ENCODE measurements at regions not wholly inside any gene's neighbourhood (a gene's known extent, or its start where the extent isn't known, plus 50 kb on each side); places are given as distances from the start of the nearest gene placed in this dataset.

DNA sequence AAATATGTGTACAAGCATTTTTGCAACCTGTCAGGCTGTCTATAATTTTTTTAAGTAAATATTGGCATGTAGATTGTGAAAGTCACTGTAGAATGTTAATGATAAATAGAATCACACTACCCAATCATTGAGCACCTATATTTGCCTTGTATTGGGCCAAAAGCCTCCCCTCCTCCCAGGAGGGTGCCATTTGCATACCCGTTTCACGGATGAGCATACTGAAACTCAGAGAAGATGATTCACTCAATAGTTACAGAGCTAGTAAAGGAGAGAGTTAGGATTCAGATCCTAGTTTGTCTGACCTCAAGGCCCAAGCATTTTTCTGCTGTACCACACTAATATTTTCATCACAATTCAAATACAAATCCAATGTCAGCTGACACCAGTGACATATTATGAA, 299.7 kb upstream of the CDH11 start:
- no peaks in the 10 kb centered on the region for H3K36me3 Mint-ChIP-seq (ENCODE audit: low read depth)
- Histone ChIP-seq H3K36me3 (ENCODE audit: control insufficient read depth, insufficient read depth, low read length) (no peaks in the 10 kb centered on the region), H3K9me3 (ENCODE audit: control insufficient read depth, low read length) (no peaks in the 10 kb centered on the region), H3K27me3 (ENCODE audit: control insufficient read depth, insufficient read depth, low read length, poor library complexity, severe bottlenecking) (no peaks in the 10 kb centered on the region), H3K4me3 (ENCODE audit: low read length) (no peak overlapping the region), H3K27ac (ENCODE audit: low read depth, low read length) (no peak overlapping the region), H3K4me1 (ENCODE audit: control insufficient read depth, insufficient read depth, low read length) (no peaks in the 10 kb centered on the region), H3K9ac (ENCODE audit: extremely low read depth, low read length, poor library complexity, severe bottlenecking) (no peak overlapping the region)
- no peaks in the 10 kb centered on the region for H3K27me3 Mint-ChIP-seq (ENCODE audit: insufficient read depth)
- H3K4me3 Mint-ChIP-seq: no peak overlapping the region
- TF ChIP-seq CTCF (conservative IDR thresholded peaks at IDR 0.05): no peak
- WGBS, 2 experiments (ENCODE audit: insufficient coverage in 1 of 2, insufficient read length in 1 of 2): 90% methylated on average over 2 of the region's 2 CpGs; no CpG with 5 or more reads in 1 of the 2 experiments
- no peak for DNase-seq
- no peaks in the 10 kb centered on the region for H3K9me3 Mint-ChIP-seq
- no peaks in the 10 kb centered on the region for H3K4me1 Mint-ChIP-seq
- H3K27ac Mint-ChIP-seq: no peak overlapping the region

DNA sequence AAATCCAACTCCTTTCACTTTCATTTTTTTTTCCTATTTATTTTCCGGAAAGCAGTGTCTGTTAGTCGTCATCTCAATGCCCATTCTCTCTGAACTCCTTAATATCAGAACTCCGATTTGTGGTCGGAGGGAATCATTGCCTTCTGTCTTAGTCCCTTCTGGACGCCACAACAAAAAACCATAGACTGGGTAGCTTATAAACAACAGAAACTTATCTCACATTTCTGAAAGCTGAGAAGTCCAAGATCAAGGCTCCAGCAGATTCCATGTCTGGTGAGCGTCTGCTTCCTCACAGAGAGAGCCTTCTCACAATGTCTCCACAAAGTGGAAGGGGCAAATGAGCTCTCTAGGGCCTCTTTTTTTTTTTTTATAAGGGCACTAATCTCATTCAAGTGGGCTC, 296.6 kb upstream of the CDH11 start:
- WGBS, 2 experiments (ENCODE audit: insufficient coverage in 1 of 2, insufficient read length in 1 of 2): 92 to 100% methylated on average over 4 to 6 of the region's 6 CpGs

GRCh38 chr16:65415460-65415859, 293.6 kb upstream of the CDH11 start:
- no peak overlapping the region for H3K4me3 ChIP-seq (ENCODE audit: low read length)
- Mint-ChIP-seq H3K27me3 (ENCODE audit: insufficient read depth) (no peaks in the 10 kb centered on the region), H3K27ac (no peak overlapping the region), H3K4me3 (no peak overlapping the region), H3K4me1 (no peaks in the 10 kb centered on the region), H3K36me3 (ENCODE audit: low read depth) (no peaks in the 10 kb centered on the region), H3K9me3 (no peaks in the 10 kb centered on the region)
- no peak overlapping the region for H3K9ac ChIP-seq (ENCODE audit: extremely low read depth, low read length, poor library complexity, severe bottlenecking)
- no peak for DNase-seq
- no peak for TF ChIP-seq CTCF (conservative IDR thresholded peaks at IDR 0.05)
- H3K4me1 ChIP-seq (ENCODE audit: control insufficient read depth, insufficient read depth, low read length): no peaks in the 10 kb centered on the region
- WGBS, 2 experiments (ENCODE audit: insufficient coverage in 1 of 2, insufficient read length in 1 of 2): 95% methylated on average over 2 of the region's 3 CpGs; no CpG with 5 or more reads in 1 of the 2 experiments
- H3K9me3 ChIP-seq (ENCODE audit: control insufficient read depth, low read length): no peaks in the 10 kb centered on the region
- H3K36me3 ChIP-seq (ENCODE audit: control insufficient read depth, insufficient read depth, low read length): no peaks in the 10 kb centered on the region
- H3K27ac ChIP-seq (ENCODE audit: low read depth, low read length): no peak overlapping the region
- H3K27me3 ChIP-seq (ENCODE audit: control insufficient read depth, insufficient read depth, low read length, poor library complexity, severe bottlenecking): no peaks in the 10 kb centered on the region

More for the DNA sequence above, 296.6 kb upstream of the CDH11 start:
- H3K9ac ChIP-seq (ENCODE audit: extremely low read depth, low read length, poor library complexity, severe bottlenecking): no peak overlapping the region
- no peaks in the 10 kb centered on the region for H3K36me3 Mint-ChIP-seq (ENCODE audit: low read depth)
- H3K36me3 ChIP-seq (ENCODE audit: control insufficient read depth, insufficient read depth, low read length): no peaks in the 10 kb centered on the region
- H3K27ac ChIP-seq (ENCODE audit: low read depth, low read length): no peak overlapping the region
- H3K4me1 Mint-ChIP-seq: no peaks in the 10 kb centered on the region
- H3K9me3 Mint-ChIP-seq: no peaks in the 10 kb centered on the region
- H3K4me1 ChIP-seq (ENCODE audit: control insufficient read depth, insufficient read depth, low read length): no peaks in the 10 kb centered on the region
- H3K4me3 ChIP-seq (ENCODE audit: low read length): no peak overlapping the region
- no peak overlapping the region for H3K4me3 Mint-ChIP-seq
- no peaks in the 10 kb centered on the region for H3K9me3 ChIP-seq (ENCODE audit: control insufficient read depth, low read length)
- H3K27me3 ChIP-seq (ENCODE audit: control insufficient read depth, insufficient read depth, low read length, poor library complexity, severe bottlenecking): no peaks in the 10 kb centered on the region
- no peak for DNase-seq
- TF ChIP-seq CTCF (conservative IDR thresholded peaks at IDR 0.05): no peak
- H3K27me3 Mint-ChIP-seq (ENCODE audit: insufficient read depth): no peaks in the 10 kb centered on the region
- H3K27ac Mint-ChIP-seq: no peak overlapping the region

All from endodermal cell (in vitro differentiated cells).